Endothelial cell (in vitro differentiated cells): ENCODE measurements at regions not wholly inside any gene's neighbourhood (a gene's known extent, or its start where the extent isn't known, plus 50 kb on each side); places are given as distances from the start of the nearest gene placed in this dataset.

Experiments used
- DNase-seq: peaks from one replicate; pipeline ENCODE4 v3.0.0; 2021; ENCODE audit warnings: low spot score
- H3K27ac Mint-ChIP-seq: one replicate; pipeline ENCODE4 v1.8.0; 2021; ENCODE audit warnings: mixed read lengths, inconsistent platforms; ENCODE audit not compliant: unreplicated experiment
- H3K27me3 Mint-ChIP-seq: one replicate; pipeline ENCODE4 v1.8.0; 2021; ENCODE audit warnings: mild to moderate bottlenecking, moderate library complexity, mixed read lengths, inconsistent platforms; ENCODE audit not compliant: unreplicated experiment
- H3K36me3 Mint-ChIP-seq: one replicate; pipeline ENCODE4 v1.8.0; 2021; ENCODE audit warnings: mild to moderate bottlenecking, low read depth, mixed read lengths, inconsistent platforms; ENCODE audit not compliant: unreplicated experiment
- H3K4me1 Mint-ChIP-seq: one replicate; pipeline ENCODE4 v1.8.0; 2021; ENCODE audit warnings: mild to moderate bottlenecking, mixed read lengths, inconsistent platforms; ENCODE audit not compliant: unreplicated experiment
- H3K4me3 Mint-ChIP-seq: one replicate; pipeline ENCODE4 v1.8.0; 2021; ENCODE audit warnings: mild to moderate bottlenecking, mixed read lengths, inconsistent platforms; ENCODE audit not compliant: unreplicated experiment
- H3K9me3 Mint-ChIP-seq: one replicate; pipeline ENCODE4 v1.8.0; 2021; ENCODE audit warnings: mixed read lengths, inconsistent platforms; ENCODE audit not compliant: unreplicated experiment
- TF ChIP-seq, protein P1 (sequence below): fragments of 200-600 bp; sonication (generic); IDR thresholded peaks from one replicate; pipeline ENCODE4 v1.5.0; 2021; ENCODE audit warnings: antibody characterized with exemption; ENCODE audit not compliant: unreplicated experiment

DNA sequence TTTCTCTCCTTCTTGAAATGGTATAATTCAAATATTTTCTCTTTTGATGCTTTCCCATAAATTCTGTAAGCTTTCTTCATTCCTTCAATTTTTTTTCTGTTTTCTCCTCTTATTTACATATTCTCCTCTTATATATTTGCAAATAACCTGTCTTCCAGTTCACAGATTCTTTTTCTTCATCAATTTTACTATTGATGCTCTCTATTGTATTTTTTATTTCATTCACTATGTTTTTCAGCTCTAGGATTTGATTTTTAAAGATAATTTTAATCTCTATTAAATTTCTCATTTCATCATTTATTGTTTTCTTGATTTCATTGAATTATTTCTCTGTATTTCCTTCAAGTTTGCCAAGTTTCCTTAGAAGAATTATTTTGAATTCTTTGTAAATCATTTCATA, 54.0 kb upstream of the PRPS1L1 start:
- Mint-ChIP-seq H3K4me1 (peaks cover 3% of the 10 kb centered on the region), H3K36me3 (no peaks in the 10 kb centered on the region), H3K27ac (no peak overlapping the region), H3K4me3 (no peak overlapping the region), H3K9me3 (peaks cover 3% of the 10 kb centered on the region), H3K27me3 (peaks cover 2% of the 10 kb centered on the region)
- TF ChIP-seq, protein P1, sequence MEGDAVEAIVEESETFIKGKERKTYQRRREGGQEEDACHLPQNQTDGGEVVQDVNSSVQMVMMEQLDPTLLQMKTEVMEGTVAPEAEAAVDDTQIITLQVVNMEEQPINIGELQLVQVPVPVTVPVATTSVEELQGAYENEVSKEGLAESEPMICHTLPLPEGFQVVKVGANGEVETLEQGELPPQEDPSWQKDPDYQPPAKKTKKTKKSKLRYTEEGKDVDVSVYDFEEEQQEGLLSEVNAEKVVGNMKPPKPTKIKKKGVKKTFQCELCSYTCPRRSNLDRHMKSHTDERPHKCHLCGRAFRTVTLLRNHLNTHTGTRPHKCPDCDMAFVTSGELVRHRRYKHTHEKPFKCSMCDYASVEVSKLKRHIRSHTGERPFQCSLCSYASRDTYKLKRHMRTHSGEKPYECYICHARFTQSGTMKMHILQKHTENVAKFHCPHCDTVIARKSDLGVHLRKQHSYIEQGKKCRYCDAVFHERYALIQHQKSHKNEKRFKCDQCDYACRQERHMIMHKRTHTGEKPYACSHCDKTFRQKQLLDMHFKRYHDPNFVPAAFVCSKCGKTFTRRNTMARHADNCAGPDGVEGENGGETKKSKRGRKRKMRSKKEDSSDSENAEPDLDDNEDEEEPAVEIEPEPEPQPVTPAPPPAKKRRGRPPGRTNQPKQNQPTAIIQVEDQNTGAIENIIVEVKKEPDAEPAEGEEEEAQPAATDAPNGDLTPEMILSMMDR, result no peak
- DNase-seq, result no peak

DNA sequence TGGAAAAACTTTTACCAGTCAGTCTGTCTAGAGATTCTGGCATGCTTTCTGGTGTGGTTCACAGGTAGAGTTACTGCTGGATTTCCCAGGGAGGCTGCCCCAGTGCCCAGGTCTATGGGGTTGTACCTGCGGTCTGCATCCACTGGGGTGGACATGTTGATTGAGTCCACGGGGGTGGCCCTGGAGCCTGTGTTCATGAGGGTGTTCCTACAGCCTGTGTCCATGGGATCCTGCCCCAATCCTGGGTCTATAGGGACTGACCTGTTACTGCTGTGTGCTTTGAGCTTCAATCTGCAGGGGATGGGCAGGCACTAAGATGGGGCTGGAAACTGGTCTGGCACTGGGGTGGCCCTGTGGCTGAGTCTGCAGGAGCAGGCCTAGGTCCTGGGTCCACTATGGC, 54.5 kb upstream of the PRPS1L1 start:
- Mint-ChIP-seq H3K4me3 (no peak overlapping the region), H3K27ac (no peak overlapping the region), H3K27me3 (peaks cover 2% of the 10 kb centered on the region), H3K4me1 (peaks cover 3% of the 10 kb centered on the region), H3K36me3 (no peaks in the 10 kb centered on the region), H3K9me3 (peaks cover 3% of the 10 kb centered on the region)
- TF ChIP-seq, protein P1, result no peak
- DNase-seq, result no peak

DNA sequence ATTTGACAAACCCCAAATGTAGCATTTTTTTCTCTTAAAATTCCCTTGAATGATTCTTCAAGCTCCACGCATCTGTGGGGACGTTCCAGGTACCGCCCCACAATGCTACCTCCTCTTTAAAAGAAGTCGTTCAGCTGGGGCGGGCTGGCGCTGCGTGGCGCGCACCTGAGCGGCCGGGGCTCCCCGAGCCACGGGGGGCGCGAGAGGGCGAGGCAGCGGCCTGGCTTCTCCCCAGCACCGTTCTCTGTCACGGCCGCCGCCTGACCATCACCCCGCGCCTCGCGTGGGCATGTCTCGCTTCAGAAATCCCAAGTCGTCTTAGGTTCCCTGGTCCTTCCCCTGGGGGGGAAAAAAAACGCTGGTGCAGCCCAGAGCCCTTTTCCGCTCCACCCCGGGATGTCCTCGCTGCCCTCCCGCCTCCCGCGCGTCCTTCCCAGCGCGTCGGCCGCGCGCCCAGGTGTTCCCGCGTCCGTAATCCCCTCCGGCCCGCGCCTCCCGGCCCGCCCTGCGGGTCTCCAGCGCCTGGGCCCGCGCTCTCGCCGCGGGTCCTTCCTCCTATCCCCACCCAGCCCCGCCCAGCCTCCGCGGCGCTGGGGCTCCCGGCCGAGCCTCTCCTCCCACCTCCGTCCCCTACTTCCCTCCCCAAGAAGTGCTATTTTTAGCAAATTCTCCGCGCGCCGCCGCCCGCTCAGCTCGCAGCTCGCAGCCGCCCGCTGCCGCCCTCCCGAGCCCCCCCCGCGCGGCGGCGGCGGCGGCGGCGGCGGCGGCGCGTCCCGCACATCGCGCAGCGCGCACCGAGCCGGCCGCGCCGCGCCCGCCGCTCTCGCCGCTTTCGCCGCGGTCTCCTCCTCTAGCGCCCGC, 58.7 kb upstream of the PRPS1L1 start:
- Mint-ChIP-seq H3K36me3 (no peaks in the 10 kb centered on the region), H3K27ac (no peak overlapping the region), H3K4me1 (peaks cover 11% of the 10 kb centered on the region), H3K27me3 (peaks cover 7% of the 10 kb centered on the region), H3K4me3 (peak overlapping the region; percentile 89), H3K9me3 (peaks cover 3% of the 10 kb centered on the region)
- DNase-seq, result peak; percentile 17
- TF ChIP-seq, protein P1, result no peak

DNA sequence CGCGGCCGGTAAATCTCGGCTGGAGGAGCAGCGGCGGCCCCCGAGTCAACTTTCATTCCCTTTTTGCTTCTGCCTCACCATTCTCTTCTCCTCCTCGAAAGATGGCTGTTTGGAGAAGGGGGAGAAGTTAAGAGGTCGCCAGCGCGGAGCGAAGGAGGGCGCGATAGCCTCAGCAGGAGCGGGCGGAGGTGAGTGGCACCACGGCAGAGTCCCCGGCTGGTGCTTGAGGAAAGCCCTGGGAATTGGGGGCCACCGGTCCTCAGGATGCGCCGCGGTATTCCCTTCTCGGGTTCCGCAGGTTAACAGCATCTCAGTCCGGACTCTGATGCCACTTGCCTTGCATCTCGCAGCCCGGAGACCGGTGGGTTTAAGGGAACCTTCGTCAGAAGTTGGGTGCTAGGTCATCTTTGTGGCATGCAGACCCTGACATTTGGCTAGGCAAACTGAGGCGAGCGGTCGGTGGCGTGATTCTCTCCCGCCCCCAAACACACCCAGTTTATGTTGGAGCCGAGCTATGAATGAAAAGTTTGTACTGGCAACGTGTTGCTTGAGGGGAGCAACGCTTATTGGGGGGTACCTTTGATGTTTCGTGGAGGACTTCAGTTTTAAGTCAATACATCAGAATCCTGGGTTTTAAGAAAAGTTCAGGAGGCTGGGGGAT, 59.5 kb upstream of the PRPS1L1 start:
- TF ChIP-seq, protein P1, result no peak
- peaks cover 7% of the 10 kb centered on the region for H3K27me3 Mint-ChIP-seq
- peaks cover 3% of the 10 kb centered on the region for H3K9me3 Mint-ChIP-seq
- H3K36me3 Mint-ChIP-seq, result no peaks in the 10 kb centered on the region
- H3K4me3 Mint-ChIP-seq, result peak overlapping the region; percentile 89
- peak; percentile 26 for DNase-seq
- H3K4me1 Mint-ChIP-seq, result peaks cover 11% of the 10 kb centered on the region
- H3K27ac Mint-ChIP-seq, result no peak overlapping the region

DNA sequence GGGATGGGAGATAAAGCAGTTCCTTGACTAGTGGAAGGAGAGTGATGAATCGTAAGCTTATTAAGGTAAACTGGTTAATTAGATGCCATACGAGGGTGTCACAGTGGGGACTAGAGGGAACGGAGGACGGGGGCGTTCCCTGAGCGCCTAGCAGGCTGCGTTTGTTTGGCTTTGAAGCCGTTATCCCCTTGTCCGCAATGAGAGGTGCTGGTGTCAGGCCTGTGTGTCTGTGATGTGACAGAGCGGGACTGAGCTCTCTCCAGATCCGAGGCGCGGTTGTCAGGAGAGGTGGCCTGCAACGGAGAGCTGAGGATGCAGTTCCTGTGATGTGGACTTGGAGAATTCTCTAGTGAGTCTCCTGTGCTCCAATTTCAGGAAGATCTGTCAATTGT, 60.0 kb upstream of the PRPS1L1 start:
- Mint-ChIP-seq H3K4me1 (peaks cover 11% of the 10 kb centered on the region), H3K27ac (no peak overlapping the region), H3K36me3 (no peaks in the 10 kb centered on the region), H3K27me3 (peaks cover 7% of the 10 kb centered on the region), H3K9me3 (peaks cover 3% of the 10 kb centered on the region), H3K4me3 (peak overlapping the region; percentile 89)
- DNase-seq, result peak; percentile 11
- TF ChIP-seq, protein P1, result no peak
